ENCODE measurements at regions not wholly inside any gene's neighbourhood (a gene's known extent, or its start where the extent isn't known, plus 50 kb on each side); places are given as distances from the start of the nearest gene placed in this dataset.

DNA sequence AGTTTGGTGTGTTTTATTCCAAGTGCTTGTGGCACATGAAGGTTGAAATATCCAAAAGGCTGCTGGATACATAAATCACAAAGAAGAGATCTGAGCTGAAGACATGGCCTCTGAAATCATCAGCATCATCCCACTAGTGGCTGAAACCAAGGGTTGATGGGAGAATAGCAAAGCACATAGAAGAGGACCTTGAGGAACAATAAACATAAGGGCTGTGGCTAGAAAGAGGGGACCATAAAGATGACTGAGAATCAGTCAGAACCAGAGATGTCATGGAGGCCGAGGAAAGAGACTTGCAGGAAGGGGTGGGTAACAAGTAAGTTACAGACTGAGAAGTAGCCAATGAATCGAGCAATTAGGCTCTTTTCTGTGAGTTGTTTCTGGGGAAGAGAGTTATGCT lies 116.8 kb downstream of the CDC42EP3 start:
- in situ Hi-C loops (cut with MboI; ENCODE audit: low pct_unique_long_range_greater_than_20kb in 2 of 9, low sequenced_read_pairs in 9 of 9, unreplicated experiment in 9 of 9) = no loop called here
- H3K27ac ChIP-seq = no peak overlapping the region
- H3K4me1 ChIP-seq (replicated peaks in 1 of 2) = no peaks in the 10 kb centered on the region
- 56 to 100% (median 78%) methylated on average over 1 to 2 of the region's 2 CpGs; no CpG with 5 or more reads in 2 of the 10 experiments for WGBS, 10 experiments
- no peak overlapping the region for H3K4me3 ChIP-seq
- no peak for ATAC-seq (replicated peaks in 6 of 8)

DNA sequence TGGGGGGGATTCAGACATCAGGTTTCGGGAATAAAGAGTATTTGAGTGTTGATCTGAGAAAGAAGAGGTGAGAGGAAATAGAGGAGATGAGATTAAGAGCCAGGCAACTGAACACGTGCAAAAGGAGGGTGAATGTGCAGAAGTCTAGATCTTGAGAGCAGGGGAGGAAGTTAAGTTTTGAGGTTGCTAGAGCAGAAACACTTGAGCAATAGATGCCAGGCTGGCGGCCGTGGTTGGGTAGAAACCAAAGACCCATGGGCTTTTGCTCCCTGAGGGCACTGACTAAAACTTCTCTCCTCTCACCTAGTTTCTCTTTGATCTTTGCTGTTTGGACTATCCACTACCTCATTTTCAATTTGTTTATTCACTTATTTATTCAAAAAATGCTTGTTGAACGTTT lies 116.0 kb downstream of the CDC42EP3 start:
- no peaks in the 10 kb centered on the region for H3K4me1 ChIP-seq (replicated peaks in 1 of 2)
- 56 to 100% (median 83%) methylated on average over 1 to 5 of the region's 5 CpGs for WGBS, 10 experiments
- in situ Hi-C loops (cut with MboI; ENCODE audit: low pct_unique_long_range_greater_than_20kb in 2 of 9, low sequenced_read_pairs in 9 of 9, unreplicated experiment in 9 of 9) = no loop called here
- H3K27ac ChIP-seq = no peak overlapping the region
- no peak for ATAC-seq (replicated peaks in 6 of 8)
- no peak overlapping the region for H3K4me3 ChIP-seq

DNA sequence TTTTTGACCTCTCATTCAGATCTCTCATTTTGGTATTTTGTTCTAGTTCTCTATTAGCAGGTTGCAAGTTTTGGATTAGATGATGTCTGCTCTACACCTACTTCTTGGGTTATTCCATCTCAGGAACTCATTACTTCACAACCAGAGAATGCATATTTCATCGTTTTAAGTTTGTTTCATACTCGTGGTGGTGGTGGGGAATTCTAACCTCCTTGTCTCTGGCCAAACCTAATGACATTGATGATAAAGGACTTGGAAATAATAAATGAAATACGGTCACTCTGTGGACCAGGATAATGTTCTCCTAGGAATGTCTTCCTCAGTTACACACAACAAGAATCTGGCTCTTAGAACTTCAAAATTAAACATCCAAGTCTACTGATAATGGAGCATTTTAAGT lies 115.2 kb downstream of the CDC42EP3 start:
- no peak overlapping the region for H3K4me3 ChIP-seq
- in situ Hi-C loops (cut with MboI; ENCODE audit: low pct_unique_long_range_greater_than_20kb in 2 of 9, low sequenced_read_pairs in 9 of 9, unreplicated experiment in 9 of 9) = no loop called here

DNA sequence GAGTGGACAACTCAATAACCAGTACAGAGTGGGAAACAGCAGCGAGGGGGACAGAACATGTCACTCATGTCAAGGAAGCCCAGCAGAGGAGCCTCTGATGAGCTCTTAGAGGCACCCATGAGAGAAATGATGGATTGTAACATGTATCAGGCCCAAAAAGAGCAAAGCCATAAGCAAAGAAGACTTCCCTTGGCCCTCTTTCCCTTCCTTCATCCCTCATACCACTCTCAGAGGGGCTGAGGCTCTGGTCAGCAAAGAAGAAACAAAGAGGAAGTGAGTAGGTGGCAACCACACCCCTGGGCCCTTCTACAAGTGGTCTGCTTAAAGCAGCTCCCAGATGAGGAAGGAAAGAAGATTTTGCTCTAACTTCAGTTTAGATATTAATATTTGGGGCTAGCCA lies 112.8 kb downstream of the CDC42EP3 start:
- Histone ChIP-seq H3K4me1 (replicated peaks in 1 of 2) (no peaks in the 10 kb centered on the region), H3K4me3 (no peak overlapping the region), H3K27ac (no peak overlapping the region)
- no peak for ATAC-seq (replicated peaks in 6 of 8)
- in situ Hi-C loops (cut with MboI; ENCODE audit: low pct_unique_long_range_greater_than_20kb in 2 of 9, low sequenced_read_pairs in 9 of 9, unreplicated experiment in 9 of 9) = no loop called here
- 88 to 100% (median 100%) methylated on average over 1 of the region's 1 CpG; no CpG with 5 or more reads in 7 of the 10 experiments for WGBS, 10 experiments

More for the DNA sequence above, 115.2 kb downstream of the CDC42EP3 start:
- no peak overlapping the region for H3K27ac ChIP-seq
- WGBS, 10 experiments = 57 to 100% (median 84%) methylated on average over 1 to 3 of the region's 3 CpGs
- H3K4me1 ChIP-seq (replicated peaks in 1 of 2) = no peaks in the 10 kb centered on the region
- ATAC-seq (replicated peaks in 6 of 8) = no peak

DNA sequence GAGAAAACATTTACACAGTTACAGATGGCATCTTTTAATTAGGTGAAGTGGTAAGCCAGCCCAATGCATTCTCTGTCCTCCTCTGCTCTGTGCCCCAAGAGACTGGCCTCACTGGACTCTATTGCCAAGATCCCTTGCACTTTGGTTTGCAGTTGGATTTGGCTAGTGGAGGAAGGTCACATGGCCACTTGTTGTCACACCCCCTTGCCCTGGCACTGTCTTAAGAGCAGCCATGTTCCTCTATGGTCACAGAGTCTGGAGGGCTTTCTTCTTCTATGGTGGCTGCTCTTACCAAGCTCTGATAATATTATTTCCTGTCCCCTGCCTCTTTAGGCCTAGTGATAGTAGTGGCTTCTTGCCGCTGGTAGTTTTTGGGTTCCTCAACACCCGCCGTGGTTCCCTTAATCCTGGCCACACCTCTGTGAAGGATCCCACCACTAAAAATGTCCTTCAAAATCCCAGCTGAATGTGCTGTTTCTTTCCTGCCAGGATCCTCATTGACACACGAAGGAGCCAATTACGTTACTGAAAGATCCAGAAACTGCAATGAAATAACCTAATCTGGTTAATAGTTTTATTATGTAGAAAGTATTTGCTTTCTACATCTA lies 111.1 kb downstream of the CDC42EP3 start:
- WGBS, 10 experiments = 88 to 100% (median 100%) methylated on average over 1 to 5 of the region's 5 CpGs; no CpG with 5 or more reads in 4 of the 10 experiments
- peak in 1 of 8 experiments; percentile 49 for ATAC-seq (replicated peaks in 6 of 8)
- in situ Hi-C loops (cut with MboI; ENCODE audit: low pct_unique_long_range_greater_than_20kb in 2 of 9, low sequenced_read_pairs in 9 of 9, unreplicated experiment in 9 of 9) = no loop called here
- no peaks in the 10 kb centered on the region for H3K4me1 ChIP-seq (replicated peaks in 1 of 2)
- H3K4me3 ChIP-seq = no peak overlapping the region
- H3K27ac ChIP-seq = no peak overlapping the region

DNA sequence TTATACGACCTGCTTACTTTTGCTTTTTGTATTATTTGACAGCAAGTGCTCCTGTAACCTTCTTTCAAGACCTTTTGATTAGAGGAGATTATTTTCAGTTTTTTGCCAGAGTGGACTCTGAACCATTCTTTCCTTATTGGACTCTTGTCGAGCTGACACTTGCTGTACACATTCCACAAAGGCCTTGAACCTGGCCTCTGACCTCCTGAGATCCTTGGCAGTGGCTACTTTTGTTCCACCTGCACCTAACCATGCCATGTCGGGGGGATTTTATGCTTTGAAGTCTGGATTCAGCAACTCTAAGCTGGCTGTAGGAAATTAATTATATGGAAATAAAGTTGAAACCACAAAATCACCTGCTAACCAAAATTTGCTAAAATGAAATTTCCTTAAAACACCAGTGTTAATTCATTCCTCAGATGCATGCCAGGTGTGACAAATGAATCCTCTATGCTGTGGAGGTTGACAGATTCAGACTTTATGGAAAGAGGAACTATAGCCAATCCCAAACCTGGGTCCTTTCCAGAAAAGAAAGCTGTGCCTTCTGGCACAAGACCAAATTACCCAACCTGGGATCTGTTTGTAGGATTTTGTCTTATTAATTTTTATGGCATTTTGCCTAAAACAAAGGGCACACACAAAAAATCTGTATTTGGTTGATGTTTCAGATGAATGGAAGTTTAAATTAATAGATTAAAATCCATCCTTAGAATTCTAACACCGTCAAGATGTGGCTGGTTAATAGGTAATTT lies 110.4 kb downstream of the CDC42EP3 start:
- H3K4me1 ChIP-seq (replicated peaks in 1 of 2) = no peaks in the 10 kb centered on the region
- no peak overlapping the region for H3K4me3 ChIP-seq
- WGBS, 10 experiments = 67 to 95% (median 85%) methylated on average over 2 to 4 of the region's 4 CpGs; no CpG with 5 or more reads in 2 of the 10 experiments
- no peak for ATAC-seq (replicated peaks in 6 of 8)
- no peak overlapping the region for H3K27ac ChIP-seq
- in situ Hi-C loops (cut with MboI; ENCODE audit: low pct_unique_long_range_greater_than_20kb in 2 of 9, low sequenced_read_pairs in 9 of 9, unreplicated experiment in 9 of 9) = no loop called here

DNA sequence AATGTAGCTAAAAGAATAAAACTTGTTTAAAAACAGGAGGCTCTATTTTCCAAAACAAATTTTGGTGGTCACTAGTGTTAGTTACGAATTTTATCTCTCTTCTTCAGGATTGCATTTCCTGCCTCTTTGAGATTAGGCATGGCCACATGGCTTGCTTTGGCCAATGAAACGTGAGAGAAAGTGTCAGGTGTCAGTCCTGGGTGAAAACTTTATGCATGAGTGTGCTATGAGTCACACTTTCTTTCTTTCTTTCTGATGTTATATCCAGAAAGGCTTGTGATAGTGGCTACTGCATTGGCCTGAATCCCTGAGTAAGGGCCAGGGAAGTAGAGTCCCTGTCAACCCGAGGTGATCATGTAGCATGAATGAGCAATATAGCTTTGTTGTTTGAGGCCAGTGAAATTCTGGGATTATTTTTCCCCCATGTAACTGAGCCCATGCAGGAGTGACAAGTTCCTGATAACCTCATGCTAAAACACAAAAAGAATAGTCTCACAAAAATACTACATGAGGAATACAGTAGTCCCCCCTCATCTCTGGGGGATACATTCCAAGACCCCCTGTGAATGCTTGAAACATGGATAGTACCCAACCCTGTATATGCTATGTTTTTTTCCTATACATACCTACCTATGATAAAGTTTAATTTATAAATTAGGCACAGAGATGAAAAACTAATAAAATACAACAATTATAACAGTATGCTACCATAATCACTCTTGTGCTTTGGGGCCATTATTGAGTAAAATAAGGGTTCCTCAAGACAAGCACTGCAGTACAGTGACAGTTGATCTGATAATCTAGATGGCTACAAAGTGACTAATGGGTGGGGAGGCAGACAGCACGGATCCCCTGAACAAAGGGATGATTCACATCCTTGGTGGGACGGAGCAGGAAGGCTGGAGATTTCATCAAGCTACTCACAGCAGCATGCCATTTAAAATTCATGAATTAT lies 109.5 kb downstream of the CDC42EP3 start:
- Histone ChIP-seq H3K4me1 (replicated peaks in 1 of 2) (no peaks in the 10 kb centered on the region), H3K27ac (no peak overlapping the region), H3K4me3 (no peak overlapping the region)
- ATAC-seq (replicated peaks in 6 of 8) = peak in 7 of 8 experiments; percentile 59 to 90 (median 86)
- in situ Hi-C loops (cut with MboI; ENCODE audit: low pct_unique_long_range_greater_than_20kb in 2 of 9, low sequenced_read_pairs in 9 of 9, unreplicated experiment in 9 of 9) = no loop called here
- 0 to 100% (median 67%) methylated on average over 1 to 5 of the region's 5 CpGs; no CpG with 5 or more reads in 1 of the 10 experiments for WGBS, 10 experiments

DNA sequence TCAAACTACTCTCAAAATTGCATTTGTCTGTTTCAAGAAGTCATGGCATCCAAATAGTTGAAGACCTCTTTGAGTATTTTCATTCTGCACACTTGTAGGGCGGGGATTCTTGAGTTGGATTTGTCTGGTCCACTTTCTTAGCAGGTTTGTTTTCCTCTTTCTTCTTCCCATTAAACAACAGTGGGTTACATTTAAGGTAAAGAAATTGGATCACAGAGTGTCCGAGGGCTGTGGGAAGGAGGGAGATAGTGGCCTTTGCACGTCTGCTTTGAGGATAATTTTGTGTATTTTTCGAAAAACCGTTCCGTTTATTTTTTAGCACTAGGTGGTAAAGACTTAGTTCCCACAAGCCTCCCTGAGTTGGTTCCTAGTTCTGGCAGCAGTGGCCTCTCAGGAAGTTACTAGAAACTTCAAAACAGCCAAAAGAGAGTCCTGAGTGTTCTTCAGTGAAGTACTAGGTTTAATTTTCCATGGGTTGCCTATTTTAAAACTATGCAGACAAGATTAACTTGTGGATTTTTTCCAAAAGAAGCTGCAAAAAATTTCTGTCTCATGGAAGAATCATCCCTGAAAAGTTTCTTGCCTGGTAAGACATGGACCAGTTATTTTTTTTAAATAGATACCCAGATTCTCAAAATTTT lies 107.9 kb downstream of the CDC42EP3 start:
- H3K27ac ChIP-seq = no peak overlapping the region
- in situ Hi-C loops (cut with MboI; ENCODE audit: low pct_unique_long_range_greater_than_20kb in 2 of 9, low sequenced_read_pairs in 9 of 9, unreplicated experiment in 9 of 9) = no loop called here
- no peak overlapping the region for H3K4me3 ChIP-seq
- H3K4me1 ChIP-seq (replicated peaks in 1 of 2) = no peaks in the 10 kb centered on the region
- WGBS, 10 experiments = 50 to 100% (median 89%) methylated on average over 1 to 6 of the region's 6 CpGs; no CpG with 5 or more reads in 1 of the 10 experiments
- no peak for ATAC-seq (replicated peaks in 6 of 8)

DNA sequence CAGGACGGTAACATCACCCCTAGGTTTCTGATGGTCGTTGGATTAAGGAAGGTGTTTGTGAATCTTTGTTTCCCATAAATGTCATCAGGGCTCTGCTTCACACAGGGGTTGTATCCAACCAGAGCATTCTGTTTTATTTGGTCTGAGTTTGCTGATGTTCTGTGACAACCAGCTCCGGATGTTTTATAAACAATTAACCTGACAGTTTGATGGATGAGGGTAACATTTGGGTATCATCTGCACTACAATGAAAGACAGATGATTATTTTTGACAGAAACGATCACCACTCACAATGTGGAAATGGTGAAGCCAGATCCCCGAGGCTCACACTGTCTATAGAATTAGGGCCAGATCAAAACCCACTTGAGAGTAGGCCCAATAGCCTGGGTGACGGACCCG lies 107.1 kb downstream of the CDC42EP3 start:
- no peak overlapping the region for H3K27ac ChIP-seq
- H3K4me1 ChIP-seq (replicated peaks in 1 of 2) = no peaks in the 10 kb centered on the region
- WGBS, 10 experiments = 0 to 86% (median 60%) methylated on average over 1 to 7 of the region's 7 CpGs; no CpG with 5 or more reads in 1 of the 10 experiments
- no peak for ATAC-seq (replicated peaks in 6 of 8)
- no peak overlapping the region for H3K4me3 ChIP-seq
- in situ Hi-C loops (cut with MboI; ENCODE audit: low pct_unique_long_range_greater_than_20kb in 2 of 9, low sequenced_read_pairs in 9 of 9, unreplicated experiment in 9 of 9) = no loop called here

DNA sequence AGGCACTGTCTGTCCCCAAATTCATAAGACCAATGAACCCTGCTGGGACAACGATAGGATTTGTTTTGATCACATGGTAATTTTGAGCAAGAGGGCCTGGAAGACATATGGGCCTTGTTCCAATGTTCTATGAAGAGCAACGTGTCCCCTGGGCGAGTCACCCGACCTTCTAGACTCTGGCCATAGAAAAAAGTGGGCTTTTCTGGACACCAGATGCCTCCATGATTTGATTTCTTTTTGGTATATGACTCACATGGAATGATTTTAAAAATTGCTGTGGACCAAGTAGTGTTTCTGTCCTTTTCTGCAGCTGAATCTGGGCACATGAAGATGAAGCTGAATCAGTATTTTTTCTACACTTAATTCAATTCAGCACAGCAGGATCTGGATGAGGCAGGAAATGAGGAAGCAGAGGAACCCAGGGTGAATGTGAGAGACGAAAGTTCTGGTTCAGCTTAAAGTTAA lies 104.9 kb downstream of the CDC42EP3 start:
- Histone ChIP-seq H3K4me3 (no peak overlapping the region), H3K27ac (no peak overlapping the region), H3K4me1 (replicated peaks in 1 of 2) (peaks cover 0 to 5% of the 10 kb centered on the region in 2 donors)
- in situ Hi-C loops (cut with MboI; ENCODE audit: low pct_unique_long_range_greater_than_20kb in 2 of 9, low sequenced_read_pairs in 9 of 9, unreplicated experiment in 9 of 9) = no loop called here
- 0 to 100% (median 76%) methylated on average over 1 to 5 of the region's 5 CpGs; no CpG with 5 or more reads in 1 of the 10 experiments for WGBS, 10 experiments
- ATAC-seq (replicated peaks in 6 of 8) = no peak

DNA sequence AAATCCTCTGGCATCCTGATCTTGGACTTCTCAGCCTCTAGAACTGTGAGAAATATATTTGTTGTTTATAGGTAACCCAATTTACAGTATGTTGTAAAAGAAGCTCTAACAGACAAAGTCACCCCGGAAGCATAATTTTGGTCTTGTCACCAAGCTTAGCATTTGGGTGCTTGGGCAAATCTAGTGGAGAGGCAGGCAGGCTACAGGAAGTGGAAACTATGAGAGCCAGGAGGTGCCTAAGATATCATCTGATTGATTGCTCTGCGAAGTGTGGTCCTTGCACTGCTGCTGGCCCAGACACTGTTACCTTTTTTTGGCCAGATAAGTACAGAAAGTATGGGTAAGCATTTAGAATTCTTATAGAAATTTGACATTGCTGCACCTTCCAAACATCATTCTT lies 102.9 kb downstream of the CDC42EP3 start:
- Histone ChIP-seq H3K27ac (no peak overlapping the region), H3K4me1 (replicated peaks in 1 of 2) (peaks cover 5 to 8% of the 10 kb centered on the region in 2 donors), H3K4me3 (no peak overlapping the region)
- in situ Hi-C loops (cut with MboI; ENCODE audit: low pct_unique_long_range_greater_than_20kb in 2 of 9, low sequenced_read_pairs in 9 of 9, unreplicated experiment in 9 of 9) = no loop called here
- 71 to 100% (median 100%) methylated on average over 1 to 2 of the region's 2 CpGs; no CpG with 5 or more reads in 1 of the 10 experiments for WGBS, 10 experiments
- no peak for ATAC-seq (replicated peaks in 6 of 8)

DNA sequence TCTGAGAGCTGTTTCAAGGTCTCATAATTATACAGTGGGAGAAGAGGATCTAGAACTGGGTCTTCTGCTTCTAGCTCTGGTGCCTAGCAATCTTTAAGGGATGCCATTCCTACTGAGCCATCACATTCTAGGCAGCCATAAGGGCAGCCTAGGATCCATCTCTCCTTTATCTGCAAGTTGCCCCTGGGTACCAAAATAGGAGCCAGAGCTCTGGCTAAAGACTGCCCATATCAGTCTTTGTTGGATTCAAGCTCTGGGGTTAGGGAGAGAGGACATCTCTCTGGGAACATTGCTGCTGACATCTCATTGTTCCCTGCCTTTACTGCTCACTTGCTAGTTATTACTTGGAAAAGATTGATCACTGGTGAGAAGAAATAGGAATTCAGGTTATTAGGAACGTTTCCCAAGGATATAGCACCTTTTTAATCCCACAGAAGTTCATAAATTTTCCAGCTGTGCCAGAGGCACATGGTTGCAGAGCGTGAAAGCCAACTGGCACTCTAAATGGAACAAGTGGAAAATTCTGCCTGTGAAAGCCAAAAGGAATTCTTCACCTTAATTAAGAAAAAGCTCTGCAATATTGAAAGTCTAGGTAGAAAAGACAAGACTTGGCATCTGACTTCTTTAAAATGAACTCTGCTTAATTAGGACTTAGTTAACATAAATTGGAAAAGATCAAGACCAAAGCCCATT lies 102.2 kb downstream of the CDC42EP3 start:
- in situ Hi-C loops (cut with MboI; ENCODE audit: low pct_unique_long_range_greater_than_20kb in 2 of 9, low sequenced_read_pairs in 9 of 9, unreplicated experiment in 9 of 9) = no loop called here
- H3K4me3 ChIP-seq = no peak overlapping the region
- ATAC-seq (replicated peaks in 6 of 8) = no peak
- no peak overlapping the region for H3K27ac ChIP-seq
- WGBS, 10 experiments = 33 to 93% (median 65%) methylated on average over 1 to 2 of the region's 2 CpGs; no CpG with 5 or more reads in 2 of the 10 experiments
- H3K4me1 ChIP-seq (replicated peaks in 1 of 2) = peaks cover 5 to 8% of the 10 kb centered on the region in 2 donors
